ENCODE measurements at regions not wholly inside any gene's neighbourhood (a gene's known extent, or its start where the extent isn't known, plus 50 kb on each side); places are given as distances from the start of the nearest gene placed in this dataset.

DNA sequence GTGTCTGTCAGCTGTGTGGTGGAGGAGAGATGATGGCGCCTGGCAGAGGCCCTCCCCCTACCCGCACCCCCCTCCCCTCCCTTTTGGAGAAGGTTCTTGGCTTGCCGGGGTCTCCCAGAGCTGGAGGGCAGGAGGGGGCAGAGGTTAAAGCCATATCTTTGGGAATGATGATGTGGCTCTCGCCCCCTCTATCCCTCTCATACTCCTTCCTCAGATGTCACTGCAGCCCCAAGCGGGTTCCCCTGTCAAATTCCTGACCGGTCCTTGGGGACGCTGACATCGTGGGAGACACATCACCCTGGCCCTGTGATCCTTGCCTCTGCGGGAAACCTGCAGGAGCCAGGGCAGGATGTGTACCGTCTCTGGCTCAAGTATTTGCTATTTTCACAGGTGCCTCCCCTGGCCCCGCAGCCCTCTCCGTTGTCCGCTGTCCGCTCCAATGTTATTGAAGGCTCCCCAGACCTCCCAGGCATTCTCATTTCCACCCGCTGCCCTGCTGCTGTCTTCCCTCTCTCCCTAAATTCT lies 109.5 kb downstream of the FOXD1 start:
- CTCF ChIA-PET (ENCODE audit: unreplicated experiment): no interaction called here
- no peak overlapping the region for H3K27ac ChIP-seq (ENCODE audit: low read depth, low read length, poor library complexity, severe bottlenecking)
- intact Hi-C loops (cut with micrococcal nuclease; ENCODE audit: unreplicated experiment): no loop called here

DNA sequence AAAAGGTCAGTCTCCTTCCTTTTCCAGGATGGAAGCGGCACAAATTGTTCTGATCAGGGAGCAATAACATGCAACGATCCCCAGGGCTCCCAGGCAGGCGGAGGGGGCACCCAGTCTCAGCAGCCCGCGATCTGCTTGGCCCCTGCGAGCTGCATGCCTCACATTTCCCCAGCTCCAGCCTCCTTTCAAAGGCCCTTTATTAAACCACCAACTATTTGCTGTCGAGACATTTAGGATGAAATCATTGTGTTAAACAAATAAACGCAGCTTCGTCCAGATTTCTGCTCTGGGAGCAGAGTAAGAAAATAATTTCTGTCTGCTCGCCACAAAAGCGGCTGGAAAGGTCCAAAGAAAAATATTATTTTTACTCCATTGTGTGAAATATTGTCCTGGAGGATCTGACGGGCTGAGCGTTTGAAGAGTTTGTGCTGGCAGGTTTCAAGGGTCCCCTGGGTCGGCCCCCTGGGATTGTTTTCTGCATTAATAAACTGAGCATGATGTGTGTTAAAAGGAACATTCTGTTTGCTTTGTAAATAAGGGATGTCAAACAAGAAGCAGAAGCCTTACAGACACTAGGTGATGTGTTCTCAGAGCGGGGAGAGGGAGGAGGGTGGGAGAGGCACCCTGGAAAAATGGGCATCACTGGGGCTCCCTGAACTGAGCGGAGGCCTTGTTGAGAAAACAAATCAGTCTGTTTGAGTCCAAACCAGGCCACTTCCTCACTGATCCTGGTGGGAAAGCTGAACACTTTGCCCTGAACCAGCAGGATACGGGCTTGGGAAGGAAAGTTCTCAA lies 110.1 kb downstream of the FOXD1 start:
- DNase-seq (ENCODE audit: low spot score): no peak
- H3K9me2 ChIP-seq (ENCODE audit: insufficient read depth, low read length): no peaks in the 10 kb centered on the region
- ChIA-PET CTCF (ENCODE audit: unreplicated experiment) (no interaction called here), POLR2A (no interaction called here)
- H3K9me3 ChIP-seq (ENCODE audit: low read length): no peaks in the 10 kb centered on the region
- no peak overlapping the region for H2AFZ ChIP-seq (ENCODE audit: low read length)
- BruUV-seq (replicated peaks): no TSS peak
- no peaks in the 10 kb centered on the region for H4K20me1 ChIP-seq (ENCODE audit: insufficient read depth, low read length)
- no peak for TF ChIP-seq CTCF (conservative IDR thresholded peaks at IDR 0.05; ENCODE audit: low read length)
- no peak for TF ChIP-seq EZH2phosphoT487 (IDR thresholded peaks at IDR 0.05; ENCODE audit: borderline replicate concordance, low read depth, low read length)
- H3K4me2 ChIP-seq (ENCODE audit: low read length): no peak overlapping the region
- no peak overlapping the region for H3K27ac ChIP-seq (ENCODE audit: low read depth, low read length, poor library complexity, severe bottlenecking)
- H3K4me1 ChIP-seq (ENCODE audit: insufficient read depth, low read length, poor library complexity, severe bottlenecking): no peaks in the 10 kb centered on the region
- intact Hi-C loops (cut with micrococcal nuclease; ENCODE audit: unreplicated experiment): no loop called here
- H3K79me2 ChIP-seq (ENCODE audit: insufficient read depth, low read depth, low read length): no peaks in the 10 kb centered on the region
- H3K4me3 ChIP-seq (ENCODE audit: low read depth, low read length, poor library complexity, severe bottlenecking): no peak overlapping the region
- no peaks in the 10 kb centered on the region for H3K36me3 ChIP-seq (ENCODE audit: insufficient read depth, low read length)

More for the DNA sequence above, 109.5 kb downstream of the FOXD1 start:
- no peak for DNase-seq (ENCODE audit: low spot score)
- H2AFZ ChIP-seq (ENCODE audit: low read length): no peak overlapping the region
- no peaks in the 10 kb centered on the region for H3K79me2 ChIP-seq (ENCODE audit: insufficient read depth, low read depth, low read length)
- H3K4me3 ChIP-seq (ENCODE audit: low read depth, low read length, poor library complexity, severe bottlenecking): no peak overlapping the region
- POLR2A ChIA-PET: no interaction called here
- H3K9me2 ChIP-seq (ENCODE audit: insufficient read depth, low read length): no peaks in the 10 kb centered on the region
- no TSS peak for BruUV-seq (replicated peaks)
- no peaks in the 10 kb centered on the region for H4K20me1 ChIP-seq (ENCODE audit: insufficient read depth, low read length)
- no peaks in the 10 kb centered on the region for H3K9me3 ChIP-seq (ENCODE audit: low read length)
- no peaks in the 10 kb centered on the region for H3K4me1 ChIP-seq (ENCODE audit: insufficient read depth, low read length, poor library complexity, severe bottlenecking)
- TF ChIP-seq CTCF (conservative IDR thresholded peaks at IDR 0.05; ENCODE audit: low read length): no peak
- TF ChIP-seq EZH2phosphoT487 (IDR thresholded peaks at IDR 0.05; ENCODE audit: borderline replicate concordance, low read depth, low read length): no peak
- no peak overlapping the region for H3K4me2 ChIP-seq (ENCODE audit: low read length)
- no peaks in the 10 kb centered on the region for H3K36me3 ChIP-seq (ENCODE audit: insufficient read depth, low read length)

DNA sequence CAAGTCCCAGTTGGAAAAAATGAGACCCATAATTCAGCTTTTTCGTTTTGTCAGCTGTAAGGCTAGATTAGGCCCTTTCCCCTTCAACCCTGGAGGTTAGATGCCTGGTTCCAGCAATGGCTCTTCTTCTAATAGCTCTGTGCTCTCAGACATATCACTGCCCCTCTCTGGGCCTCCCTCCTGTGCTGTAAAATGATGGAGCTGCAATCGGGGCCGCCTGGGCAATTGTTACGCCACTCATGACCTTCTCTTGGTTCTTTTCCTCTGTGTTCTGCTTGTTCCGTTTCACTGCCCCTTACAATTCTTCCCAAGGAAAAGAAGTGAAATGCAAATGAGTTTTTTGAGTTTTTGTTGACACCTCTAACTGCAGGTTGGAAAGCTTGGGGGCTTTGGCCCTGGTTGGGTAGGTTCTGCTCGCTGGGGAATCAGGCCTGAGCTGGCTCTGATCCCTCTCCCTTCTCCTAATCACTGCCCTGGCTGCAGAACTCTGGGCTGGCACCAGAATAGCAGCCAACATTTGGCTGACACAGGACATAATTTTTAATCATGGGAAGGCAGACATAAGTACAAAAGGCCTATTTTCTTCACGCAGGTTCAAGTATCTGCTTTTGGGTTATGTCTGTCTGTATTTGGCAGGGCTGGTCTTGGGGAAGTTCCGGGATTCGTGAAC lies 110.9 kb downstream of the FOXD1 start:
- no peak overlapping the region for H3K27ac ChIP-seq (ENCODE audit: low read depth, low read length, poor library complexity, severe bottlenecking)
- no peak overlapping the region for H3K4me3 ChIP-seq (ENCODE audit: low read depth, low read length, poor library complexity, severe bottlenecking)
- ChIA-PET CTCF (ENCODE audit: unreplicated experiment) (no interaction called here), POLR2A (no interaction called here)
- BruUV-seq (replicated peaks): no TSS peak
- H3K4me2 ChIP-seq (ENCODE audit: low read length): no peak overlapping the region
- no peaks in the 10 kb centered on the region for H3K9me3 ChIP-seq (ENCODE audit: low read length)
- intact Hi-C loops (cut with micrococcal nuclease; ENCODE audit: unreplicated experiment): no loop called here
- no peak for DNase-seq (ENCODE audit: low spot score)
- H3K79me2 ChIP-seq (ENCODE audit: insufficient read depth, low read depth, low read length): no peaks in the 10 kb centered on the region
- no peaks in the 10 kb centered on the region for H3K36me3 ChIP-seq (ENCODE audit: insufficient read depth, low read length)
- H3K4me1 ChIP-seq (ENCODE audit: insufficient read depth, low read length, poor library complexity, severe bottlenecking): no peaks in the 10 kb centered on the region
- no peak overlapping the region for H2AFZ ChIP-seq (ENCODE audit: low read length)
- no peaks in the 10 kb centered on the region for H4K20me1 ChIP-seq (ENCODE audit: insufficient read depth, low read length)
- no peaks in the 10 kb centered on the region for H3K9me2 ChIP-seq (ENCODE audit: insufficient read depth, low read length)
- TF ChIP-seq CTCF (conservative IDR thresholded peaks at IDR 0.05; ENCODE audit: low read length) (no peak), EZH2phosphoT487 (IDR thresholded peaks at IDR 0.05; ENCODE audit: borderline replicate concordance, low read depth, low read length) (no peak)
